Caco-2 (cell line): ENCODE measurements at regions not wholly inside any gene's neighbourhood (a gene's known extent, or its start where the extent isn't known, plus 50 kb on each side); places are given as distances from the start of the nearest gene placed in this dataset.

Experiments
- BruUV-seq: library from RNA; stranded (reverse); fragments of 400-500 nt; replicated peaks from 2 replicates; lab custom pipeline; 2021; lab: Mats Ljungman, UMichigan
- CTCF ChIA-PET: fragments of 300-600 bp; sonication (Branson Sonifier 250); formaldehyde crosslinking; loops from one replicate; lab custom pipeline; 2022; ENCODE audit warnings: antibody characterized with exemption; lab: Charles Lee
- POLR2A ChIA-PET: fragments of 300-600 bp; sonication (Branson Sonifier 250); formaldehyde crosslinking; loops from one replicate; lab custom pipeline; 2022; ENCODE audit warnings: antibody characterized with exemption; lab: Charles Lee
- DNase-seq, 2 experiments: peaks; one replicate each; pipeline versions ENCODE4 v3.0.0 to v3.0.0-alpha.2; 2020 to 2022
- H3K27me3 ChIP-seq: replicated peaks from 2 replicates; pipeline ENCODE4 v1.6.0; 2011; ENCODE audit warnings: low read length; ENCODE audit not compliant: control insufficient read depth, insufficient read depth
- H3K36me3 ChIP-seq: 2 replicates; pipeline ENCODE4 v1.5.1; 2011; ENCODE audit warnings: low read length; ENCODE audit not compliant: control insufficient read depth, insufficient read depth
- H3K4me1 ChIP-seq: fragments of 250-450 bp; sonication (Bioruptor Pico); 2 replicates; pipeline ENCODE4 v1.5.1; 2020; ENCODE audit warnings: mild to moderate bottlenecking
- H3K4me3 ChIP-seq: 2 replicates; pipeline ENCODE4 v1.5.1; 2011; ENCODE audit warnings: low read depth, mild to moderate bottlenecking, control low read depth, low read length
- H3K9me3 ChIP-seq: fragments of 250-450 bp; sonication (Bioruptor Pico); 2 replicates; pipeline ENCODE4 v1.5.1; 2020; ENCODE audit warnings: mild to moderate bottlenecking, moderate library complexity
- H3K27ac Mint-ChIP-seq: one replicate; pipeline ENCODE4 v1.8.0; 2022; ENCODE audit warnings: mixed read lengths; ENCODE audit not compliant: unreplicated experiment
- H3K27me3 Mint-ChIP-seq: one replicate; pipeline ENCODE4 v1.8.0; 2022; ENCODE audit warnings: mixed read lengths; ENCODE audit not compliant: insufficient read depth, unreplicated experiment
- H3K36me3 Mint-ChIP-seq: one replicate; pipeline ENCODE4 v1.8.0; 2022; ENCODE audit warnings: mild to moderate bottlenecking, mixed read lengths; ENCODE audit not compliant: insufficient read depth, unreplicated experiment
- H3K4me1 Mint-ChIP-seq: one replicate; pipeline ENCODE4 v1.8.0; 2022; ENCODE audit warnings: low read depth, mixed read lengths; ENCODE audit not compliant: unreplicated experiment
- H3K4me3 Mint-ChIP-seq: one replicate; pipeline ENCODE4 v1.8.0; 2022; ENCODE audit warnings: mild to moderate bottlenecking, moderate library complexity, mixed read lengths; ENCODE audit not compliant: unreplicated experiment
- H3K9me3 Mint-ChIP-seq: one replicate; pipeline ENCODE4 v1.8.0; 2022; ENCODE audit warnings: mixed read lengths; ENCODE audit not compliant: unreplicated experiment
- intact Hi-C: fragments of 100-400 bp; cut with micrococcal nuclease; formaldehyde crosslinking; loops from one replicate; pipeline ENCODE4 v1.10.0; 2022; ENCODE audit not compliant: unreplicated experiment
- TF ChIP-seq, protein P1 (sequence below), 2 experiments: fragments of 200-600 bp in 1 of 2; IDR thresholded peaks; 1 replicate in 1 of 2; 2 replicates in 1 of 2; pipeline versions ENCODE4 v1.5.1 to v1.8.0; 2011 to 2022; ENCODE audit warnings: antibody characterized with exemption in 1 of 2, control low read depth in 1 of 2, inconsistent platforms in 1 of 2, low read depth in 1 of 2, low read length in 1 of 2, mild to moderate bottlenecking in 1 of 2, moderate library complexity in 1 of 2; ENCODE audit not compliant: insufficient read depth in 1 of 2, severe bottlenecking in 1 of 2, unreplicated experiment in 1 of 2

DNA sequence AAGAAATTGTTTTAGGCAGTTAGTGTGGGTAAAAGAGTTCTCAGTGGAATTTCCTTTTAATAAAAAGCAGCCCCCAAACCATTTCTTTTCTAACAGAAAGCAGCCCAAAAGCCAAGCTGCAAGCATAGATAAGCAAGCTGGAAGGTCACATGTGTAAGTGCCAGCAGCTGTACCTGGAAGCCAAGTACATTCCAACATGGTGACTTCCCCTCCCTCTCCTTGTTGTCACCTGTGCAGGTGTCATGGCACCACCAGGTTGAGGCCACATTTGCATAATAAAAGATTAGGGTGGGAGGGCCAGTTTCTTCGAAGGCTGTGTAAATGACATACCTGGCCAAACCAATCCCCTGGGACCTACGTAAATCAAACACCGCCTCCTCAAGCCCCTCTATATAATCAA, 240.3 kb upstream of the RAB4A start:
- intact Hi-C loops = no loop called here
- H3K9me3 ChIP-seq = no peaks in the 10 kb centered on the region
- Mint-ChIP-seq H3K36me3 (no peaks in the 10 kb centered on the region), H3K27me3 (peaks cover 4% of the 10 kb centered on the region), H3K4me3 (no peak overlapping the region), H3K9me3 (no peaks in the 10 kb centered on the region), H3K4me1 (no peaks in the 10 kb centered on the region), H3K27ac (no peak overlapping the region)
- no peaks in the 10 kb centered on the region for H3K27me3 ChIP-seq
- no TSS peak for BruUV-seq
- ChIA-PET CTCF (no interaction called here), POLR2A (no interaction called here)
- no peaks in the 10 kb centered on the region for H3K4me1 ChIP-seq
- no peaks in the 10 kb centered on the region for H3K36me3 ChIP-seq
- DNase-seq = no peak
- H3K4me3 ChIP-seq = no peak overlapping the region
- TF ChIP-seq, protein P1, sequence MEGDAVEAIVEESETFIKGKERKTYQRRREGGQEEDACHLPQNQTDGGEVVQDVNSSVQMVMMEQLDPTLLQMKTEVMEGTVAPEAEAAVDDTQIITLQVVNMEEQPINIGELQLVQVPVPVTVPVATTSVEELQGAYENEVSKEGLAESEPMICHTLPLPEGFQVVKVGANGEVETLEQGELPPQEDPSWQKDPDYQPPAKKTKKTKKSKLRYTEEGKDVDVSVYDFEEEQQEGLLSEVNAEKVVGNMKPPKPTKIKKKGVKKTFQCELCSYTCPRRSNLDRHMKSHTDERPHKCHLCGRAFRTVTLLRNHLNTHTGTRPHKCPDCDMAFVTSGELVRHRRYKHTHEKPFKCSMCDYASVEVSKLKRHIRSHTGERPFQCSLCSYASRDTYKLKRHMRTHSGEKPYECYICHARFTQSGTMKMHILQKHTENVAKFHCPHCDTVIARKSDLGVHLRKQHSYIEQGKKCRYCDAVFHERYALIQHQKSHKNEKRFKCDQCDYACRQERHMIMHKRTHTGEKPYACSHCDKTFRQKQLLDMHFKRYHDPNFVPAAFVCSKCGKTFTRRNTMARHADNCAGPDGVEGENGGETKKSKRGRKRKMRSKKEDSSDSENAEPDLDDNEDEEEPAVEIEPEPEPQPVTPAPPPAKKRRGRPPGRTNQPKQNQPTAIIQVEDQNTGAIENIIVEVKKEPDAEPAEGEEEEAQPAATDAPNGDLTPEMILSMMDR (IDR thresholded peaks at IDR 0.05; ENCODE audit: insufficient read depth in 1 of 2, low read depth in 1 of 2, low read length in 1 of 2, severe bottlenecking in 1 of 2, unreplicated experiment in 1 of 2) = no peak

DNA sequence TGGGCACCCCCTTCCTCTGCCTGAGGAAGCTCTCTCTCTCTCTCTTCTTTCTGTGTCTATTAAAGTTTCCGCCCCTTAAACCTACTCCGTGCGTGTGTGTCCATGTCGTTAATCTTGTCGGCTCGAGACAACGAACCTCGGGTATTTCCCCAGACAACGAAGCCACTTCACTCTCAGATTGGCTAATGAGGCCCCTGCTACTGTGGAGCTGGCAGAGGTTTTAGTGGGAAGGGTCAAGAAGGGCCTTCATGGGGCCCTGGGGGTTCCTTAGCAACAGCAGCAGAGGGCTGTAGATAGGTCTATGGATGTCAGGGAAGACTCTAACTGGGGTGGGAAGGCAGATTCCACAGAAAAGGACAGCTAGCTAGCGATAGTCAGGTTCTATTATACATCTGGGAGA, 239.8 kb upstream of the RAB4A start:
- peaks cover 4% of the 10 kb centered on the region for H3K27me3 Mint-ChIP-seq
- DNase-seq = no peak
- no peaks in the 10 kb centered on the region for H3K4me1 Mint-ChIP-seq
- intact Hi-C loops = no loop called here
- H3K4me3 Mint-ChIP-seq = no peak overlapping the region
- no peaks in the 10 kb centered on the region for H3K27me3 ChIP-seq
- no peaks in the 10 kb centered on the region for H3K4me1 ChIP-seq
- no peaks in the 10 kb centered on the region for H3K9me3 ChIP-seq
- no peaks in the 10 kb centered on the region for H3K9me3 Mint-ChIP-seq
- TF ChIP-seq, protein P1 (IDR thresholded peaks at IDR 0.05; ENCODE audit: insufficient read depth in 1 of 2, low read depth in 1 of 2, low read length in 1 of 2, severe bottlenecking in 1 of 2, unreplicated experiment in 1 of 2) = no peak
- ChIA-PET POLR2A (no interaction called here), CTCF (no interaction called here)
- H3K27ac Mint-ChIP-seq = no peak overlapping the region
- H3K36me3 ChIP-seq = no peaks in the 10 kb centered on the region
- no peak overlapping the region for H3K4me3 ChIP-seq
- no peaks in the 10 kb centered on the region for H3K36me3 Mint-ChIP-seq
- no TSS peak for BruUV-seq

DNA sequence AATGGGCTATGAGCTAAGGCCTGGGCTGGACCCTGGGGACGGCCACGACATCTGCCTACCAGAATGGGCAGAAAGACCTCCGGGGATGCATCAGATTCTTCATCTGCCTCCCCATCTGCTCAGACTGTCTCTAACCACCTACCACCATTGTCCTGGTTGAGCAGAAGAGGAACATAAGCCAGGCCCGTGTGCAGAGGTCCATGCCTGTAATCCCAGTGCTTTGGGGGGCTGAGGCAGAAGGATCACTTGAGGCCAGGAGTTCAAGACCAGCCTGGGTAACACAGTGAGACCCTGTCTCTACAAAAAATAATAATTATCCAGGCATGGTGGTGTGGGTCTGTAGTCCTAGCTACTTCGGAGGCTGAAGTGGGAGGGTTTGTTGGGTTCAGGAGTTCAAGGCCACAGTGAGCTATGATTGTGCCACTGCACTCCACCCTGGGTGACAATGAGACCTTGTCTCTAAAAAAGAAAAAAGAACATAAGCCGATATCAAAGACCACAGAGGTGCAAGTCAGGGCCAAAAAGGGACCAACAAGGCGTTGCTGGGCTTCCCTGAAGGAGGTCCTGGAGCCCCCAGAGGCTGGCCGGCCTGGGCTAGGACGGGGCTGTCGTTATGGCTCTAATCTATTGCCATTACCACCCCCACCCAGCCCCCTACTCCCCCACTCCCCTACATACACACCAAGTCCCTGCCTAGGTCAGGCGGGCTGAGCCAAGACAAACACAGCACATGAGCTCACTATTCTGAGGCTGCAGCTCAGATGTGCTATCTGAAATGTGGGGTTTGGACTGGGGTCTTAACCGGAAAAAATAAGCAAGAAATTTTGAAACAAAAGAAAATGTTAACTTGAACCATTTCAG, 239.2 kb upstream of the RAB4A start:
- no peak for DNase-seq
- H3K4me3 ChIP-seq = no peak overlapping the region
- Mint-ChIP-seq H3K4me1 (no peaks in the 10 kb centered on the region), H3K4me3 (no peak overlapping the region), H3K27me3 (peaks cover 4% of the 10 kb centered on the region), H3K27ac (no peak overlapping the region), H3K9me3 (no peaks in the 10 kb centered on the region), H3K36me3 (no peaks in the 10 kb centered on the region)
- no peaks in the 10 kb centered on the region for H3K36me3 ChIP-seq
- intact Hi-C loops = no loop called here
- BruUV-seq = no TSS peak
- POLR2A ChIA-PET = no interaction called here
- CTCF ChIA-PET = no interaction called here
- H3K9me3 ChIP-seq = no peaks in the 10 kb centered on the region
- no peaks in the 10 kb centered on the region for H3K27me3 ChIP-seq
- TF ChIP-seq, protein P1 (IDR thresholded peaks at IDR 0.05; ENCODE audit: insufficient read depth in 1 of 2, low read depth in 1 of 2, low read length in 1 of 2, severe bottlenecking in 1 of 2, unreplicated experiment in 1 of 2) = no peak
- no peaks in the 10 kb centered on the region for H3K4me1 ChIP-seq
